A673 (cell line): ENCODE measurements at regions not wholly inside any gene's neighbourhood (a gene's known extent, or its start where the extent isn't known, plus 50 kb on each side); places are given as distances from the start of the nearest gene placed in this dataset.

ENCODE experiments used
- EZH2 ChIP-seq: fragments of 200-600 bp; sonication (generic); IDR thresholded peaks from 2 replicates; pipeline ENCODE4 v1.6.1; 2017; ENCODE audit warnings: borderline replicate concordance, low read depth, mild to moderate bottlenecking, mixed read lengths, antibody characterized with exemption, low read length; ENCODE audit not compliant: poor library complexity, severe bottlenecking
- TF ChIP-seq, protein P1 (sequence below): fragments of 300-800, 200-600 bp; sonication (generic); conservative IDR thresholded peaks from 2 replicates; pipeline ENCODE4 v1.5.1; 2017; ENCODE audit warnings: low read depth, mild to moderate bottlenecking, antibody characterized with exemption, low read length, moderate library complexity, mixed read lengths

GRCh38 chr4:111028795-111029194 lies 405.9 kb upstream of the PITX2 start:
- no peak for TF ChIP-seq EZH2
- TF ChIP-seq, protein P1, sequence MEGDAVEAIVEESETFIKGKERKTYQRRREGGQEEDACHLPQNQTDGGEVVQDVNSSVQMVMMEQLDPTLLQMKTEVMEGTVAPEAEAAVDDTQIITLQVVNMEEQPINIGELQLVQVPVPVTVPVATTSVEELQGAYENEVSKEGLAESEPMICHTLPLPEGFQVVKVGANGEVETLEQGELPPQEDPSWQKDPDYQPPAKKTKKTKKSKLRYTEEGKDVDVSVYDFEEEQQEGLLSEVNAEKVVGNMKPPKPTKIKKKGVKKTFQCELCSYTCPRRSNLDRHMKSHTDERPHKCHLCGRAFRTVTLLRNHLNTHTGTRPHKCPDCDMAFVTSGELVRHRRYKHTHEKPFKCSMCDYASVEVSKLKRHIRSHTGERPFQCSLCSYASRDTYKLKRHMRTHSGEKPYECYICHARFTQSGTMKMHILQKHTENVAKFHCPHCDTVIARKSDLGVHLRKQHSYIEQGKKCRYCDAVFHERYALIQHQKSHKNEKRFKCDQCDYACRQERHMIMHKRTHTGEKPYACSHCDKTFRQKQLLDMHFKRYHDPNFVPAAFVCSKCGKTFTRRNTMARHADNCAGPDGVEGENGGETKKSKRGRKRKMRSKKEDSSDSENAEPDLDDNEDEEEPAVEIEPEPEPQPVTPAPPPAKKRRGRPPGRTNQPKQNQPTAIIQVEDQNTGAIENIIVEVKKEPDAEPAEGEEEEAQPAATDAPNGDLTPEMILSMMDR, result no peak
